ENCODE measurements at regions not wholly inside any gene's neighbourhood (a gene's known extent, or its start where the extent isn't known, plus 50 kb on each side); places are given as distances from the start of the nearest gene placed in this dataset.

GRCh38 chr3:55339819-55340218 is 147.3 kb downstream of the WNT5A start:
- no peak for TF ChIP-seq SIN3A (IDR thresholded peaks at IDR 0.05; ENCODE audit: borderline replicate concordance, insufficient read depth, low read length)
- no peak for TF ChIP-seq TAF1 (IDR thresholded peaks at IDR 0.05; ENCODE audit: borderline replicate concordance, insufficient read depth, low read length)
- no peak for TF ChIP-seq POLR2AphosphoS5 (IDR thresholded peaks at IDR 0.05; ENCODE audit: low read depth, low read length)
- TF ChIP-seq REST (IDR thresholded peaks at IDR 0.05; ENCODE audit: insufficient read depth in 1 of 2, low read depth in 2 of 2, low read length in 2 of 2), result no peak
